ENCODE measurements at regions not wholly inside any gene's neighbourhood (a gene's known extent, or its start where the extent isn't known, plus 50 kb on each side); places are given as distances from the start of the nearest gene placed in this dataset.

- H3K4me1 Mint-ChIP-seq: peaks cover 28% of the 10 kb centered on the region
- no peaks in the 10 kb centered on the region for H3K27me3 Mint-ChIP-seq (ENCODE audit: low read depth)
- H3K4me3 Mint-ChIP-seq: no peak overlapping the region
- H3K9me3 Mint-ChIP-seq: no peaks in the 10 kb centered on the region
- no peaks in the 10 kb centered on the region for H3K36me3 Mint-ChIP-seq
- TF ChIP-seq CTCF (IDR thresholded peaks at IDR 0.05; ENCODE audit: unreplicated experiment): no peak
- no peak for DNase-seq (ENCODE audit: low spot score in 2 of 2, unreplicated experiment in 2 of 2)
- no peak overlapping the region for H3K27ac Mint-ChIP-seq
Measured at GRCh38 chr3:30349507-30349906, 256.9 kb upstream of the TGFBR2 start.

GRCh38 chr3:30350011-30350410 lies 256.4 kb upstream of the TGFBR2 start:
- no peak for TF ChIP-seq CTCF (IDR thresholded peaks at IDR 0.05; ENCODE audit: unreplicated experiment)
- Mint-ChIP-seq H3K27ac (no peak overlapping the region), H3K27me3 (ENCODE audit: low read depth) (no peaks in the 10 kb centered on the region), H3K4me3 (no peak overlapping the region), H3K36me3 (no peaks in the 10 kb centered on the region), H3K9me3 (no peaks in the 10 kb centered on the region), H3K4me1 (peaks cover 33% of the 10 kb centered on the region)
- no peak for DNase-seq (ENCODE audit: low spot score in 2 of 2, unreplicated experiment in 2 of 2)

- Mint-ChIP-seq H3K36me3 (no peaks in the 10 kb centered on the region), H3K9me3 (no peaks in the 10 kb centered on the region), H3K27me3 (ENCODE audit: low read depth) (no peaks in the 10 kb centered on the region), H3K4me1 (peaks cover 42% of the 10 kb centered on the region), H3K4me3 (no peak overlapping the region), H3K27ac (no peak overlapping the region)
- no peak for TF ChIP-seq CTCF (IDR thresholded peaks at IDR 0.05; ENCODE audit: unreplicated experiment)
- DNase-seq (ENCODE audit: low spot score in 2 of 2, unreplicated experiment in 2 of 2): no peak
Measured at GRCh38 chr3:30350901-30351300, 255.5 kb upstream of the TGFBR2 start.

GRCh38 chr3:30352410-30353318 lies 253.7 kb upstream of the TGFBR2 start:
- H3K9me3 Mint-ChIP-seq: no peaks in the 10 kb centered on the region
- no peaks in the 10 kb centered on the region for H3K36me3 Mint-ChIP-seq
- no peak for DNase-seq (ENCODE audit: low spot score in 2 of 2, unreplicated experiment in 2 of 2)
- H3K4me3 Mint-ChIP-seq: no peak overlapping the region
- no peak for TF ChIP-seq CTCF (IDR thresholded peaks at IDR 0.05; ENCODE audit: unreplicated experiment)
- peaks cover 37% of the 10 kb centered on the region for H3K4me1 Mint-ChIP-seq
- no peaks in the 10 kb centered on the region for H3K27me3 Mint-ChIP-seq (ENCODE audit: low read depth)
- no peak overlapping the region for H3K27ac Mint-ChIP-seq

GRCh38 chr3:30353711-30354467 lies 252.5 kb upstream of the TGFBR2 start:
- no peak for TF ChIP-seq CTCF (IDR thresholded peaks at IDR 0.05; ENCODE audit: unreplicated experiment)
- Mint-ChIP-seq H3K27ac (no peak overlapping the region), H3K4me1 (peaks cover 32% of the 10 kb centered on the region), H3K36me3 (no peaks in the 10 kb centered on the region), H3K4me3 (no peak overlapping the region), H3K27me3 (ENCODE audit: low read depth) (no peaks in the 10 kb centered on the region), H3K9me3 (no peaks in the 10 kb centered on the region)
- no peak for DNase-seq (ENCODE audit: low spot score in 2 of 2, unreplicated experiment in 2 of 2)
